GM12878 (cell line): ENCODE measurements at regions not wholly inside any gene's neighbourhood (a gene's known extent, or its start where the extent isn't known, plus 50 kb on each side); places are given as distances from the start of the nearest gene placed in this dataset.

ENCODE experiments used
- ATAC-seq: fragments of 200-7000 bp; cut with Tn5 transposase; 3 replicates; pipeline ENCODE4 v1.9.1; 2020; ENCODE audit warnings: mild to moderate bottlenecking, moderate library complexity
- BruUV-seq: library from RNA; stranded (reverse); fragments of 400-500 nt; replicated peaks from 2 replicates; lab custom pipeline; 2021; lab: Mats Ljungman, UMichigan
- CTCF ChIA-PET: fragments of 300-600 bp; sonication (Branson Sonifier 250); formaldehyde crosslinking; extraction: SDS; loops from one replicate; lab custom pipeline; 2021; ENCODE audit warnings: inconsistent platforms; lab: Yijun Ruan, JAX
- POLR2A ChIA-PET: fragments of 350-600 bp; formaldehyde crosslinking; extraction: SDS; loops from one replicate; lab custom pipeline; 2021; ENCODE audit warnings: inconsistent platforms; lab: Charles Lee
- RAD21 ChIA-PET: fragments of 300-600 bp; sonication (Branson Sonifier 250); formaldehyde crosslinking; loops from one replicate; lab custom pipeline; 2023; ENCODE audit warnings: antibody characterized with exemption; ENCODE audit not compliant: unreplicated experiment; lab: Charles Lee
- SMC1A ChIA-PET: fragments of 300-600 bp; sonication (Branson Sonifier 250); formaldehyde crosslinking; loops from one replicate; lab custom pipeline; 2023; ENCODE audit not compliant: unreplicated experiment, uncharacterized antibody; lab: Charles Lee
- DNase-seq: peaks from one replicate; pipeline ENCODE4 v3.0.0-alpha.2; 2011; ENCODE audit warnings: low read depth, low spot score
- FAIRE-seq: peaks from 3 replicates; lab custom pipeline; 2011; peaks lifted over from hg19 to GRCh38; lab: Jason Lieb, UNC
- H2AFZ ChIP-seq: 2 replicates; pipeline ENCODE4 v1.6.0; 2011; ENCODE audit warnings: low read depth, low read length, control low read depth; ENCODE audit not compliant: control insufficient read depth
- H3K27ac ChIP-seq: 2 replicates; pipeline ENCODE4 v1.5.1; 2011; ENCODE audit warnings: control low read depth; ENCODE audit not compliant: control insufficient read depth, insufficient read depth
- H3K27me3 ChIP-seq, 2 experiments: replicated peaks in 1 of 2; 2 replicates each; pipeline versions ENCODE4 v1.6.0 to v1.6.1; 2011; ENCODE audit warnings: low read length in 1 of 2; ENCODE audit not compliant: control insufficient read depth in 2 of 2, insufficient read depth in 2 of 2
- H3K36me3 ChIP-seq, 2 experiments: 2 replicates each; pipeline ENCODE4 v1.5.1; 2011; ENCODE audit warnings: low read length in 1 of 2; ENCODE audit not compliant: control insufficient read depth in 2 of 2, insufficient read depth in 2 of 2
- H3K4me1 ChIP-seq: 2 replicates; pipeline ENCODE4 v1.6.1; 2011; ENCODE audit warnings: mild to moderate bottlenecking, low read length, moderate library complexity, mixed read lengths; ENCODE audit not compliant: control insufficient read depth, insufficient read depth
- H3K4me2 ChIP-seq: 2 replicates; pipeline ENCODE4 v1.6.0; 2011; ENCODE audit warnings: control low read depth; ENCODE audit not compliant: control insufficient read depth, insufficient read depth
- H3K4me3 ChIP-seq: fragments of 200-600 bp; sonication (generic); 2 replicates; pipeline ENCODE4 v1.5.1; 2016
- H3K79me2 ChIP-seq: 2 replicates; pipeline ENCODE4 v1.6.0; 2011; ENCODE audit warnings: low read length; ENCODE audit not compliant: control insufficient read depth, insufficient read depth
- H3K9ac ChIP-seq: 2 replicates; pipeline ENCODE4 v1.8.0; 2011; ENCODE audit warnings: low read length, control low read depth, mixed read lengths; ENCODE audit not compliant: control insufficient read depth, insufficient read depth
- H3K9me3 ChIP-seq: replicated peaks from 3 replicates; pipeline ENCODE4 v1.5.1; 2011; ENCODE audit warnings: mild to moderate bottlenecking, low read length; ENCODE audit not compliant: control insufficient read depth, insufficient read depth
- H4K20me1 ChIP-seq: 2 replicates; pipeline ENCODE4 v1.6.0; 2011; ENCODE audit not compliant: control insufficient read depth, insufficient read depth
- BACH1 ChIP-seq: fragments of 450-650 bp; IDR thresholded peaks from 2 replicates; pipeline ENCODE4 v1.6.1; 2017; ENCODE audit warnings: mild to moderate bottlenecking, borderline replicate concordance
- BCL11A ChIP-seq: IDR thresholded peaks from 2 replicates; pipeline ENCODE4 v1.6.1; 2011; ENCODE audit warnings: low read depth, low read length
- MYC ChIP-seq: IDR thresholded peaks from 2 replicates; pipeline ENCODE4 v1.6.1; 2011; ENCODE audit warnings: mild to moderate bottlenecking, low read length, moderate library complexity, inconsistent platforms; ENCODE audit not compliant: insufficient read depth, insufficient replicate concordance, insufficient read length, severe bottlenecking
- SUPT20H ChIP-seq: IDR thresholded peaks from 2 replicates; pipeline ENCODE4 v1.6.1; 2011; ENCODE audit warnings: low read depth, mild to moderate bottlenecking, low read length, moderate library complexity, borderline replicate concordance; ENCODE audit not compliant: control insufficient read depth
- SUZ12 ChIP-seq: fragments of 200-600 bp; sonication (generic); IDR thresholded peaks from one replicate; pipeline ENCODE4 v1.6.1; 2018; ENCODE audit warnings: antibody characterized with exemption, mild to moderate bottlenecking; ENCODE audit not compliant: unreplicated experiment
- WGBS: methylation state at CpG from one replicate; pipeline ENCODE4 v1.1.6; 2016; ENCODE audit warnings: low lambda C conversion rate; ENCODE audit not compliant: insufficient replicate concordance, insufficient coverage; ENCODE audit errors: missing lambda C conversion rate; 5-methylcytosine and 5-hydroxymethylcytosine counted together
- in situ Hi-C: fragments of 300-500 bp; cut with MboI; formaldehyde crosslinking; loops from 9 replicates; pipeline ENCODE4 v1.14.3; 2018; ENCODE audit warnings: mixed read lengths
- intact Hi-C: fragments of 100-400 bp; cut with micrococcal nuclease; formaldehyde crosslinking; loops from one replicate; pipeline ENCODE4 v1.14.2; 2022; ENCODE audit not compliant: unreplicated experiment
- TF ChIP-seq, protein P1 (sequence below): fragments of 450-650 bp; IDR thresholded peaks from 2 replicates; pipeline ENCODE4 v1.6.1; 2017; ENCODE audit warnings: mild to moderate bottlenecking, moderate library complexity

DNA sequence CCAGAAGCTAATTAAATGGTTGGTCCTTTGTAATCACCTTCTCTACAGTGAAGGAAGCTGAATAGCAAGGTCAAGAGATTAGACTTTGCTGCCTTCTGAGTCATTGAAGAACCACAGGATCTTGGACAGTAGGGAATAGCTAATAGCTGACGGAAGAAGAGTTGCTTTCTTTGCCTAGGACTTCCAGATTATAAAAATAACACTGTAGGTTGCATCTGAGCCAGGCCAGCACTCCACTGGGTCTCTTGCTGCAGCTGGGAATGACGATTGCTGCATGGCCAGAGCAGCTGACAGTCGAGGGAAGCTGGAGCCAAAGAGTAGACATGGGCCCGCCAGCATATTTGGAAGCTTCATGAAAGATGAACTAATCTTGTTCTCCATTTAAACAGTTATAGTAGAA, 81.5 kb upstream of the KCNMB2 start:
- Histone ChIP-seq H3K79me2 (no peaks in the 10 kb centered on the region), H3K9ac (no peak overlapping the region), H3K4me1 (0 out of 2 replicates have a peak, but pooled peaks cover 2% of the 10 kb centered on the region), H4K20me1 (no peaks in the 10 kb centered on the region), H3K4me2 (no peak overlapping the region), H3K36me3 (no peaks in the 10 kb centered on the region), H3K9me3 (no peaks in the 10 kb centered on the region; the same call in 2 of the 3 replicates), H3K27me3 (no peaks in the 10 kb centered on the region), H2AFZ (no peak overlapping the region), H3K4me3 (no peak overlapping the region)
- POLR2A ChIA-PET: no interaction called here
- CTCF ChIA-PET: interaction anchor here (0.6 to 2.2 kb wide), 5 partner anchors 8 to 512 kb away, joined by 3 to 7 read pairs (median 4); no protein-coding TSS in a partner anchor
- SMC1A ChIA-PET: interaction anchor here (0.7 to 1.0 kb wide), 3 partner anchors 84 to 147 kb away, joined by 3 to 5 read pairs (median 3); no protein-coding TSS in a partner anchor
- FAIRE-seq (no peak), DNase-seq (no peak), ATAC-seq (no peak)
- WGBS: 17% methylated on average over 4 of the region's 4 CpGs
- intact Hi-C loops: no loop called here
- RAD21 ChIA-PET: interaction anchor here (0.7 to 1.7 kb wide), 2 partner anchors 20 to 65 kb away, joined by 3 read pairs; no protein-coding TSS in a partner anchor
- TF ChIP-seq MYC (no peak), BACH1 (no peak), SUZ12 (no peak), BCL11A (no peak), SUPT20H (no peak)
- TF ChIP-seq, protein P1, sequence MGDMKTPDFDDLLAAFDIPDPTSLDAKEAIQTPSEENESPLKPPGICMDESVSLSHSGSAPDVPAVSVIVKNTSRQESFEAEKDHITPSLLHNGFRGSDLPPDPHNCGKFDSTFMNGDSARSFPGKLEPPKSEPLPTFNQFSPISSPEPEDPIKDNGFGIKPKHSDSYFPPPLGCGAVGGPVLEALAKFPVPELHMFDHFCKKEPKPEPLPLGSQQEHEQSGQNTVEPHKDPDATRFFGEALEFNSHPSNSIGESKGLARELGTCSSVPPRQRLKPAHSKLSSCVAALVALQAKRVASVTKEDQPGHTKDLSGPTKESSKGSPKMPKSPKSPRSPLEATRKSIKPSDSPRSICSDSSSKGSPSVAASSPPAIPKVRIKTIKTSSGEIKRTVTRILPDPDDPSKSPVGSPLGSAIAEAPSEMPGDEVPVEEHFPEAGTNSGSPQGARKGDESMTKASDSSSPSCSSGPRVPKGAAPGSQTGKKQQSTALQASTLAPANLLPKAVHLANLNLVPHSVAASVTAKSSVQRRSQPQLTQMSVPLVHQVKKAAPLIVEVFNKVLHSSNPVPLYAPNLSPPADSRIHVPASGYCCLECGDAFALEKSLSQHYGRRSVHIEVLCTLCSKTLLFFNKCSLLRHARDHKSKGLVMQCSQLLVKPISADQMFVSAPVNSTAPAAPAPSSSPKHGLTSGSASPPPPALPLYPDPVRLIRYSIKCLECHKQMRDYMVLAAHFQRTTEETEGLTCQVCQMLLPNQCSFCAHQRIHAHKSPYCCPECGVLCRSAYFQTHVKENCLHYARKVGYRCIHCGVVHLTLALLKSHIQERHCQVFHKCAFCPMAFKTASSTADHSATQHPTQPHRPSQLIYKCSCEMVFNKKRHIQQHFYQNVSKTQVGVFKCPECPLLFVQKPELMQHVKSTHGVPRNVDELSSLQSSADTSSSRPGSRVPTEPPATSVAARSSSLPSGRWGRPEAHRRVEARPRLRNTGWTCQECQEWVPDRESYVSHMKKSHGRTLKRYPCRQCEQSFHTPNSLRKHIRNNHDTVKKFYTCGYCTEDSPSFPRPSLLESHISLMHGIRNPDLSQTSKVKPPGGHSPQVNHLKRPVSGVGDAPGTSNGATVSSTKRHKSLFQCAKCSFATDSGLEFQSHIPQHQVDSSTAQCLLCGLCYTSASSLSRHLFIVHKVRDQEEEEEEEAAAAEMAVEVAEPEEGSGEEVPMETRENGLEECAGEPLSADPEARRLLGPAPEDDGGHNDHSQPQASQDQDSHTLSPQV: no peak
- TF ChIP-seq, all 136 proteins: peak for 0
- no TSS peak for BruUV-seq
- no peak overlapping the region for H3K27ac ChIP-seq
- in situ Hi-C loops: no loop called here
